Endothelial cell of umbilical vein (primary cell): ENCODE measurements at regions not wholly inside any gene's neighbourhood (a gene's known extent, or its start where the extent isn't known, plus 50 kb on each side); places are given as distances from the start of the nearest gene placed in this dataset.

Source experiments
- BruUV-seq: library from RNA; stranded (reverse); fragments of 400-500 nt; replicated peaks from 2 replicates; lab custom pipeline; 2021; lab: Mats Ljungman, UMichigan
- CTCF ChIA-PET: fragments of 300-600, 350-600 bp; sonication (Branson Sonifier 250); formaldehyde crosslinking; loops from one replicate; lab custom pipeline; 2021; ENCODE audit warnings: antibody characterized with exemption, inconsistent platforms; lab: Charles Lee
- POLR2A ChIA-PET: fragments of 300-600, 350-600 bp; sonication (Branson Sonifier 250); formaldehyde crosslinking; loops from one replicate; lab custom pipeline; 2021; ENCODE audit warnings: antibody characterized with exemption, inconsistent platforms; lab: Charles Lee
- DNase-seq: peaks from one replicate; pipeline ENCODE4 v3.0.0-alpha.2; 2011; ENCODE audit warnings: low read depth, low spot score
- FAIRE-seq: peaks from 2 replicates; lab custom pipeline; 2011; peaks lifted over from hg19 to GRCh38; lab: Jason Lieb, UNC
- H2AFZ ChIP-seq: 2 replicates; pipeline ENCODE4 v1.6.0; 2012; ENCODE audit warnings: low read depth, low read length, control low read depth, inconsistent platforms
- H3K27ac ChIP-seq: 2 replicates; pipeline ENCODE4 v1.5.1; 2011; ENCODE audit warnings: low read depth, mild to moderate bottlenecking, control low read depth, low read length, moderate library complexity; ENCODE audit not compliant: insufficient read depth
- H3K27me3 ChIP-seq, 2 experiments: 2 replicates each; pipeline versions ENCODE4 v1.6.0 to v1.6.1; 2011; ENCODE audit warnings: low read length in 2 of 2, mixed read lengths in 1 of 2; ENCODE audit not compliant: control insufficient read depth in 2 of 2, insufficient read depth in 2 of 2
- H3K36me3 ChIP-seq, 2 experiments: 2 replicates in 1 of 2; 3 replicates in 1 of 2; pipeline ENCODE4 v1.5.1; 2011; ENCODE audit warnings: low read length in 2 of 2, mild to moderate bottlenecking in 1 of 2, moderate library complexity in 1 of 2; ENCODE audit not compliant: control insufficient read depth in 2 of 2, insufficient read depth in 2 of 2; ENCODE audit errors: extremely low read depth in 1 of 2
- H3K4me1 ChIP-seq: 3 replicates; pipeline ENCODE4 v1.5.1; 2011; ENCODE audit warnings: mild to moderate bottlenecking, low read length; ENCODE audit not compliant: control insufficient read depth, insufficient read depth; ENCODE audit errors: extremely low read depth
- H3K4me2 ChIP-seq: 2 replicates; pipeline ENCODE4 v1.6.1; 2011; ENCODE audit warnings: low read length, control low read depth, mixed read lengths; ENCODE audit not compliant: insufficient read depth
- H3K4me3 ChIP-seq, 3 experiments: fragments of 200-600 bp in 1 of 3; sonication (generic), shearing (Covaris generic) in 1 of 3; replicated peaks in 1 of 3; 2 replicates each; pipeline ENCODE4 v1.5.1; 2011 to 2016; ENCODE audit warnings: control low read depth in 3 of 3, low read length in 3 of 3, mild to moderate bottlenecking in 2 of 3, inconsistent platforms in 1 of 3, low read depth in 1 of 3, moderate library complexity in 1 of 3; ENCODE audit not compliant: insufficient read depth in 1 of 3
- H3K79me2 ChIP-seq: 2 replicates; pipeline ENCODE4 v1.6.0; 2012; ENCODE audit warnings: low read length, inconsistent platforms; ENCODE audit not compliant: control insufficient read depth, insufficient read depth
- H3K9ac ChIP-seq: replicated peaks from 2 replicates; pipeline ENCODE3; 2011; ENCODE audit warnings: low read length, control low read depth; ENCODE audit not compliant: insufficient read depth; ENCODE audit errors: extremely low read depth
- H3K9me1 ChIP-seq: replicated peaks from 3 replicates; pipeline ENCODE4 v1.6.0; 2011; ENCODE audit warnings: mild to moderate bottlenecking, low read length; ENCODE audit not compliant: control insufficient read depth, insufficient read depth; ENCODE audit errors: extremely low read depth
- H3K9me3 ChIP-seq: replicated peaks from 2 replicates; pipeline ENCODE4 v1.5.1; 2012; ENCODE audit warnings: low read length, inconsistent platforms; ENCODE audit not compliant: control insufficient read depth, insufficient read depth
- H4K20me1 ChIP-seq: replicated peaks from 2 replicates; pipeline ENCODE3; 2011; ENCODE audit warnings: mild to moderate bottlenecking, low read length; ENCODE audit not compliant: control insufficient read depth, insufficient read depth; ENCODE audit errors: extremely low read depth
- CTCF ChIP-seq, 2 donors: IDR thresholded peaks; 1 replicate in 1 of 2; 2 replicates in 1 of 2; pipeline ENCODE4 v1.5.1; 2011; ENCODE audit warnings: low read length in 2 of 2, mild to moderate bottlenecking in 2 of 2, moderate library complexity in 2 of 2, control low read depth in 1 of 2, inconsistent platforms in 1 of 2, low read depth in 1 of 2; ENCODE audit not compliant: insufficient read depth in 1 of 2; ENCODE audit errors: extremely low read depth in 1 of 2
- EZH2 ChIP-seq: IDR thresholded peaks from 2 replicates; pipeline ENCODE4 v1.6.1; 2012; ENCODE audit warnings: borderline replicate concordance, low read depth, mild to moderate bottlenecking, moderate library complexity, low read length, inconsistent platforms; ENCODE audit not compliant: severe bottlenecking
- FOS ChIP-seq: IDR thresholded peaks from 2 replicates; pipeline ENCODE4 v1.6.1; 2011; ENCODE audit warnings: mild to moderate bottlenecking, low read length, moderate library complexity, borderline replicate concordance; ENCODE audit not compliant: insufficient read depth
- GATA2 ChIP-seq: IDR thresholded peaks from 2 replicates; pipeline ENCODE4 v1.7.0; 2011; ENCODE audit warnings: low read depth, mild to moderate bottlenecking, moderate library complexity, mixed read lengths, low read length; ENCODE audit not compliant: insufficient read length, insufficient read depth
- JUN ChIP-seq: IDR thresholded peaks from 2 replicates; pipeline ENCODE4 v1.6.1; 2011; ENCODE audit warnings: borderline replicate concordance, low read depth; ENCODE audit not compliant: insufficient read length, insufficient read depth
- MYC ChIP-seq: IDR thresholded peaks from one replicate; pipeline ENCODE4 v1.6.1; 2011; ENCODE audit warnings: mild to moderate bottlenecking, low read depth, low read length
- POLR2A ChIP-seq: IDR thresholded peaks from 2 replicates; pipeline ENCODE4 v1.6.1; 2012; ENCODE audit warnings: low read depth, mild to moderate bottlenecking, control low read depth, low read length
- POLR2AphosphoS5 ChIP-seq: IDR thresholded peaks from 2 replicates; pipeline ENCODE4 v1.6.1; 2012; ENCODE audit warnings: low read depth, mild to moderate bottlenecking, control low read depth, low read length, moderate library complexity; ENCODE audit not compliant: insufficient read depth
- dilution Hi-C: fragments of 300-500 bp; cut with MboI; formaldehyde crosslinking; loops from one replicate; pipeline ENCODE4 v1.15.0; 2019; ENCODE audit warnings: low sequenced_read_pairs; ENCODE audit not compliant: extremely low pct_ligation_motif_present
- intact Hi-C: fragments of 100-400 bp; cut with micrococcal nuclease; formaldehyde crosslinking; loops from one replicate; pipeline ENCODE4 v1.10.0; 2022

- Histone ChIP-seq H3K36me3 (no peaks in the 10 kb centered on the region), H3K27ac (no peak overlapping the region), H3K4me1 (no peaks in the 10 kb centered on the region), H4K20me1 (no peaks in the 10 kb centered on the region), H3K9me3 (no peaks in the 10 kb centered on the region), H3K4me3 (no peak overlapping the region), H3K9ac (no peak overlapping the region), H3K4me2 (no peak overlapping the region), H2AFZ (no peak overlapping the region), H3K27me3 (no peaks in the 10 kb centered on the region), H3K79me2 (no peaks in the 10 kb centered on the region), H3K9me1 (no peaks in the 10 kb centered on the region)
- TF ChIP-seq CTCF (IDR thresholded peaks at IDR 0.05; ENCODE audit: extremely low read depth in 1 of 2, insufficient read depth in 1 of 2, low read depth in 1 of 2, low read length in 2 of 2) (no peak), MYC (no peak), GATA2 (no peak), POLR2A (no peak), JUN (no peak), EZH2 (no peak), POLR2AphosphoS5 (no peak)
- ChIA-PET CTCF (no interaction called here), POLR2A (no interaction called here)
- FAIRE-seq (no peak), DNase-seq (no peak)
- dilution Hi-C loops (no loop called here), intact Hi-C loops (no loop called here)
- BruUV-seq = no TSS peak
Observed at GRCh38 chr7:109963741-109964140, 1127.2 kb upstream of the LRRN3 start.

GRCh38 chr7:109964780-109965179, 1126.1 kb upstream of the LRRN3 start:
- Histone ChIP-seq H3K27me3 (no peaks in the 10 kb centered on the region), H3K4me3 (no peak overlapping the region), H3K9me1 (no peaks in the 10 kb centered on the region), H2AFZ (no peak overlapping the region), H3K27ac (no peak overlapping the region), H4K20me1 (no peaks in the 10 kb centered on the region), H3K4me1 (no peaks in the 10 kb centered on the region), H3K36me3 (no peaks in the 10 kb centered on the region), H3K9ac (no peak overlapping the region), H3K4me2 (no peak overlapping the region), H3K9me3 (no peaks in the 10 kb centered on the region), H3K79me2 (no peaks in the 10 kb centered on the region)
- intact Hi-C loops = no loop called here
- POLR2A ChIA-PET = no interaction called here
- CTCF ChIA-PET = no interaction called here
- TF ChIP-seq FOS = no peak
- BruUV-seq = no TSS peak
- no peak for DNase-seq
- no peak for FAIRE-seq
- dilution Hi-C loops = no loop called here
